Liver (tissue), 3 donors: ENCODE measurements at regions not wholly inside any gene's neighbourhood (a gene's known extent, or its start where the extent isn't known, plus 50 kb on each side); places are given as distances from the start of the nearest gene placed in this dataset.
"Not testable (repeated sequence)": the region's sequence is repeated elsewhere in the genome, so short reads cannot be mapped to it uniquely, and the experiment has no call there.

Experiments used
- JUND ChIP-seq, 2 donors: IDR thresholded peaks; 2 replicates each; pipeline ENCODE4 v1.6.1; 2016; ENCODE audit warnings: antibody characterized with exemption in 2 of 2
- RAD21 ChIP-seq, 2 donors: IDR thresholded peaks; 2 replicates each; pipeline ENCODE4 v1.6.1; 2016; ENCODE audit warnings: antibody characterized with exemption in 2 of 2, mild to moderate bottlenecking in 2 of 2
- ZBTB33 ChIP-seq: IDR thresholded peaks from 2 replicates; pipeline ENCODE4 v1.6.1; 2016; ENCODE audit warnings: antibody characterized with exemption
- TF ChIP-seq, protein P1 (sequence below): fragments of 150-350 bp; IDR thresholded peaks from 2 replicates; pipeline ENCODE4 v1.5.1; 2017; ENCODE audit warnings: improper control_type of control experiment, low read depth, low read length; ENCODE audit not compliant: missing input control
- donor health status: healthy.
- donor health status: healthy.

GRCh38 chr1:192499061-192499581 is 76.5 kb upstream of the RGS1 start:
- not testable (repeated sequence) for TF ChIP-seq RAD21 (IDR thresholded peaks at IDR 0.05); JUND (IDR thresholded peaks at IDR 0.05); ZBTB33
- TF ChIP-seq, protein P1, sequence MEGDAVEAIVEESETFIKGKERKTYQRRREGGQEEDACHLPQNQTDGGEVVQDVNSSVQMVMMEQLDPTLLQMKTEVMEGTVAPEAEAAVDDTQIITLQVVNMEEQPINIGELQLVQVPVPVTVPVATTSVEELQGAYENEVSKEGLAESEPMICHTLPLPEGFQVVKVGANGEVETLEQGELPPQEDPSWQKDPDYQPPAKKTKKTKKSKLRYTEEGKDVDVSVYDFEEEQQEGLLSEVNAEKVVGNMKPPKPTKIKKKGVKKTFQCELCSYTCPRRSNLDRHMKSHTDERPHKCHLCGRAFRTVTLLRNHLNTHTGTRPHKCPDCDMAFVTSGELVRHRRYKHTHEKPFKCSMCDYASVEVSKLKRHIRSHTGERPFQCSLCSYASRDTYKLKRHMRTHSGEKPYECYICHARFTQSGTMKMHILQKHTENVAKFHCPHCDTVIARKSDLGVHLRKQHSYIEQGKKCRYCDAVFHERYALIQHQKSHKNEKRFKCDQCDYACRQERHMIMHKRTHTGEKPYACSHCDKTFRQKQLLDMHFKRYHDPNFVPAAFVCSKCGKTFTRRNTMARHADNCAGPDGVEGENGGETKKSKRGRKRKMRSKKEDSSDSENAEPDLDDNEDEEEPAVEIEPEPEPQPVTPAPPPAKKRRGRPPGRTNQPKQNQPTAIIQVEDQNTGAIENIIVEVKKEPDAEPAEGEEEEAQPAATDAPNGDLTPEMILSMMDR: not testable (repeated sequence)
